Body of pancreas (tissue), 4 donors: ENCODE measurements at regions not wholly inside any gene's neighbourhood (a gene's known extent, or its start where the extent isn't known, plus 50 kb on each side); places are given as distances from the start of the nearest gene placed in this dataset.

Source experiments
- CTCF ChIP-seq, 7 experiments: fragments of 450-650 bp in 4 of 7; fragments of 200-600 bp in 3 of 7; sonication (generic) in 3 of 7; IDR thresholded peaks; one replicate each; pipeline ENCODE4 v1.5.1; 2016 to 2019; ENCODE audit warnings: antibody characterized with exemption in 7 of 7
- POLR2A ChIP-seq, 3 donors: fragments of 450-650 bp; IDR thresholded peaks; one replicate each; pipeline ENCODE4 v1.6.1; 2016; ENCODE audit warnings: antibody characterized with exemption in 3 of 3, mild to moderate bottlenecking in 2 of 3

- TF ChIP-seq POLR2A (IDR thresholded peaks at IDR 0.05) (no peak), CTCF (IDR thresholded peaks at IDR 0.05) (no peak)
Observed at GRCh38 chr6:49025273-49026240, 437.5 kb downstream of the MMUT start.
